HG03469 (cell line): ENCODE measurements at regions not wholly inside any gene's neighbourhood (a gene's known extent, or its start where the extent isn't known, plus 50 kb on each side); places are given as distances from the start of the nearest gene placed in this dataset.
"Not testable (repeated sequence)": the region's sequence is repeated elsewhere in the genome, so short reads cannot be mapped to it uniquely, and the experiment has no call there.

Experiments
- ATAC-seq: cut with Tn5 transposase; IDR thresholded peaks from one replicate; pipeline ENCODE4 v1.9.1; 2021; ENCODE audit warnings: mild to moderate bottlenecking, moderate library complexity, moderate number of reproducible peaks; ENCODE audit not compliant: unreplicated experiment

- no peak for ATAC-seq
Measured at GRCh38 chr6:135701426-135701825, 150.1 kb upstream of the PDE7B start.

- ATAC-seq, result no peak
Measured at GRCh38 chr6:135703007-135703406, 148.5 kb upstream of the PDE7B start.

GRCh38 chr6:135703621-135704020 is 147.9 kb upstream of the PDE7B start:
- ATAC-seq, result peak; percentile 62

- no peak for ATAC-seq
Measured at GRCh38 chr6:135707426-135707825, 144.1 kb upstream of the PDE7B start.

GRCh38 chr6:135710042-135710441 is 141.5 kb upstream of the PDE7B start:
- no peak for ATAC-seq

- no peak for ATAC-seq
Measured at GRCh38 chr6:135722190-135722589, 129.3 kb upstream of the PDE7B start.

- peak; percentile 52 for ATAC-seq
Measured at GRCh38 chr6:135722679-135723078, 128.8 kb upstream of the PDE7B start.

- no peak for ATAC-seq
Measured at GRCh38 chr6:135728589-135728988, 122.9 kb upstream of the PDE7B start.

GRCh38 chr6:135731116-135731515 is 120.4 kb upstream of the PDE7B start:
- ATAC-seq, result no peak

GRCh38 chr6:135736351-135736750 is 115.2 kb upstream of the PDE7B start:
- ATAC-seq, result not testable (repeated sequence)

GRCh38 chr6:135738636-135739035 is 112.9 kb upstream of the PDE7B start:
- no peak for ATAC-seq

- no peak for ATAC-seq
Measured at GRCh38 chr6:135739288-135739687, 112.2 kb upstream of the PDE7B start.

- no peak for ATAC-seq
Measured at GRCh38 chr6:135740580-135740979, 110.9 kb upstream of the PDE7B start.

GRCh38 chr6:135743476-135743875 is 108.0 kb upstream of the PDE7B start:
- ATAC-seq, result no peak

GRCh38 chr6:135748189-135748588 is 103.3 kb upstream of the PDE7B start:
- no peak for ATAC-seq

- no peak for ATAC-seq
Measured at GRCh38 chr6:135750081-135750480, 101.4 kb upstream of the PDE7B start.

- no peak for ATAC-seq
Measured at GRCh38 chr6:135753196-135753595, 98.3 kb upstream of the PDE7B start.

- no peak for ATAC-seq
Measured at GRCh38 chr6:135759831-135760230, 91.7 kb upstream of the PDE7B start.

- ATAC-seq, result no peak
Measured at GRCh38 chr6:135774006-135774405, 77.5 kb upstream of the PDE7B start.

GRCh38 chr6:135779213-135779612 is 72.3 kb upstream of the PDE7B start:
- no peak for ATAC-seq

GRCh38 chr6:135780326-135780725 is 71.2 kb upstream of the PDE7B start:
- no peak for ATAC-seq

GRCh38 chr6:135782546-135782945 is 69.0 kb upstream of the PDE7B start:
- no peak for ATAC-seq

GRCh38 chr6:135784507-135784906 is 67.0 kb upstream of the PDE7B start:
- no peak for ATAC-seq
